Stimulated activated naive B cell treated with anti-CD40 and anti-IgM and Interleukin-4, amounts not matched to agents 10 μg/mL and 1 μg/mL and 100 μg/mL, for 72 hours (primary cell): ENCODE measurements at regions not wholly inside any gene's neighbourhood (a gene's known extent, or its start where the extent isn't known, plus 50 kb on each side); places are given as distances from the start of the nearest gene placed in this dataset.

Source experiments
- ATAC-seq, 2 donors: fragments of 150-1000 bp; cut with Tn5 transposase; replicated peaks; 2 replicates each; pipeline ENCODE4 v1.10.0; 2021; ENCODE audit warnings: moderate library complexity in 1 of 2
- DNase-seq: peaks from one replicate; pipeline ENCODE4 v3.0.0; 2021
- H3K27ac Mint-ChIP-seq: one replicate; pipeline ENCODE4 v1.8.0; 2022; ENCODE audit warnings: mild to moderate bottlenecking, mixed read lengths
- H3K27me3 Mint-ChIP-seq, 2 donors: one replicate each; pipeline ENCODE4 v1.8.0; 2022; ENCODE audit warnings: mixed read lengths in 2 of 2
- H3K36me3 Mint-ChIP-seq, 2 donors: one replicate each; pipeline ENCODE4 v1.8.0; 2022; ENCODE audit warnings: mixed read lengths in 2 of 2, mild to moderate bottlenecking in 1 of 2
- H3K4me1 Mint-ChIP-seq, 2 donors: one replicate each; pipeline ENCODE4 v1.8.0; 2022; ENCODE audit warnings: mixed read lengths in 2 of 2, mild to moderate bottlenecking in 1 of 2
- H3K4me3 Mint-ChIP-seq, 2 donors: one replicate each; pipeline ENCODE4 v1.8.0; 2022; ENCODE audit warnings: mild to moderate bottlenecking in 2 of 2, mixed read lengths in 2 of 2, moderate library complexity in 1 of 2
- H3K9me3 Mint-ChIP-seq, 2 donors: one replicate each; pipeline ENCODE4 v1.8.0; 2022; ENCODE audit warnings: mixed read lengths in 2 of 2, mild to moderate bottlenecking in 1 of 2

GRCh38 chr19:31723101-31723500 is 373.9 kb upstream of the TSHZ3 start:
- H3K4me3 Mint-ChIP-seq = no peak overlapping the region
- ATAC-seq (no peak), DNase-seq (no peak)
- H3K27me3 Mint-ChIP-seq = no peaks in the 10 kb centered on the region
- no peaks in the 10 kb centered on the region for H3K9me3 Mint-ChIP-seq
- H3K4me1 Mint-ChIP-seq = no peaks in the 10 kb centered on the region
- H3K27ac Mint-ChIP-seq = no peak overlapping the region
- no peaks in the 10 kb centered on the region for H3K36me3 Mint-ChIP-seq

GRCh38 chr19:31725051-31725450 is 375.8 kb upstream of the TSHZ3 start:
- Mint-ChIP-seq H3K27me3 (no peaks in the 10 kb centered on the region), H3K4me3 (no peak overlapping the region), H3K9me3 (peaks cover 0 to 5% of the 10 kb centered on the region in 2 donors), H3K36me3 (no peaks in the 10 kb centered on the region), H3K27ac (no peak overlapping the region), H3K4me1 (no peaks in the 10 kb centered on the region)
- DNase-seq = no peak
- ATAC-seq = no peak

- DNase-seq = no peak
- no peaks in the 10 kb centered on the region for H3K36me3 Mint-ChIP-seq
- no peak overlapping the region for H3K27ac Mint-ChIP-seq
- no peaks in the 10 kb centered on the region for H3K4me1 Mint-ChIP-seq
- H3K27me3 Mint-ChIP-seq = no peaks in the 10 kb centered on the region
- no peak overlapping the region for H3K4me3 Mint-ChIP-seq
- peaks cover 0 to 5% of the 10 kb centered on the region in 2 donors for H3K9me3 Mint-ChIP-seq
- ATAC-seq = no peak
These were observed 378.3 kb upstream of the TSHZ3 start for GRCh38 chr19:31727536-31727935.

- Mint-ChIP-seq H3K4me3 (no peak overlapping the region), H3K4me1 (no peaks in the 10 kb centered on the region), H3K27ac (no peak overlapping the region), H3K36me3 (no peaks in the 10 kb centered on the region), H3K9me3 (peaks cover 2 to 11% of the 10 kb centered on the region in 2 donors), H3K27me3 (no peaks in the 10 kb centered on the region)
- ATAC-seq (no peak), DNase-seq (no peak)
These were observed 381.0 kb upstream of the TSHZ3 start for GRCh38 chr19:31730270-31730669.

GRCh38 chr19:31733591-31733990 is 384.4 kb upstream of the TSHZ3 start:
- H3K4me1 Mint-ChIP-seq = no peaks in the 10 kb centered on the region
- H3K9me3 Mint-ChIP-seq = peaks cover 3 to 11% of the 10 kb centered on the region in 2 donors
- H3K27me3 Mint-ChIP-seq = no peaks in the 10 kb centered on the region
- H3K27ac Mint-ChIP-seq = no peak overlapping the region
- H3K36me3 Mint-ChIP-seq = no peaks in the 10 kb centered on the region
- ATAC-seq (no peak), DNase-seq (no peak)
- no peak overlapping the region for H3K4me3 Mint-ChIP-seq

- Mint-ChIP-seq H3K9me3 (peaks cover 0 to 5% of the 10 kb centered on the region in 2 donors), H3K27ac (no peak overlapping the region), H3K4me1 (no peaks in the 10 kb centered on the region), H3K4me3 (no peak overlapping the region), H3K36me3 (no peaks in the 10 kb centered on the region), H3K27me3 (no peaks in the 10 kb centered on the region)
- no peak for ATAC-seq
- no peak for DNase-seq
These were observed 393.0 kb upstream of the TSHZ3 start for GRCh38 chr19:31742249-31742648.

- H3K27ac Mint-ChIP-seq = no peak overlapping the region
- H3K4me1 Mint-ChIP-seq = no peaks in the 10 kb centered on the region
- H3K36me3 Mint-ChIP-seq = no peaks in the 10 kb centered on the region
- ATAC-seq = no peak
- peaks cover 0 to 1% of the 10 kb centered on the region in 2 donors for H3K9me3 Mint-ChIP-seq
- H3K4me3 Mint-ChIP-seq = no peak overlapping the region
- DNase-seq = no peak
- no peaks in the 10 kb centered on the region for H3K27me3 Mint-ChIP-seq
These were observed 396.5 kb upstream of the TSHZ3 start for GRCh38 chr19:31745731-31746130.

GRCh38 chr19:31749231-31749630 is 400.0 kb upstream of the TSHZ3 start:
- no peak for DNase-seq
- no peak for ATAC-seq
- no peaks in the 10 kb centered on the region for H3K36me3 Mint-ChIP-seq
- H3K4me1 Mint-ChIP-seq = no peaks in the 10 kb centered on the region
- peaks cover 4% of the 10 kb centered on the region in 2 donors for H3K9me3 Mint-ChIP-seq
- H3K27me3 Mint-ChIP-seq = no peaks in the 10 kb centered on the region
- H3K27ac Mint-ChIP-seq = no peak overlapping the region
- no peak overlapping the region for H3K4me3 Mint-ChIP-seq

- ATAC-seq = no peak
- no peak overlapping the region for H3K27ac Mint-ChIP-seq
These were observed 410.1 kb upstream of the TSHZ3 start for GRCh38 chr19:31759359-31759758.

GRCh38 chr19:31761281-31761913 is 412.2 kb upstream of the TSHZ3 start:
- H3K36me3 Mint-ChIP-seq = no peaks in the 10 kb centered on the region
- H3K27ac Mint-ChIP-seq = no peak overlapping the region
- no peaks in the 10 kb centered on the region for H3K27me3 Mint-ChIP-seq
- no peak for DNase-seq
- H3K4me3 Mint-ChIP-seq = no peak overlapping the region
- ATAC-seq = no peak
- H3K9me3 Mint-ChIP-seq = peaks cover 5 to 8% of the 10 kb centered on the region in 2 donors
- no peaks in the 10 kb centered on the region for H3K4me1 Mint-ChIP-seq

More at GRCh38 chr19:31759359-31759758, 410.1 kb upstream of the TSHZ3 start:
- Mint-ChIP-seq H3K36me3 (no peaks in the 10 kb centered on the region), H3K4me3 (no peak overlapping the region), H3K9me3 (peaks cover 6 to 10% of the 10 kb centered on the region in 2 donors), H3K4me1 (no peaks in the 10 kb centered on the region), H3K27me3 (no peaks in the 10 kb centered on the region)
- DNase-seq = no peak

- DNase-seq (no peak), ATAC-seq (no peak)
- no peak overlapping the region for H3K4me3 Mint-ChIP-seq
- no peaks in the 10 kb centered on the region for H3K4me1 Mint-ChIP-seq
- H3K36me3 Mint-ChIP-seq = no peaks in the 10 kb centered on the region
- H3K27ac Mint-ChIP-seq = no peak overlapping the region
- H3K27me3 Mint-ChIP-seq = no peaks in the 10 kb centered on the region
- H3K9me3 Mint-ChIP-seq = peaks cover 0 to 4% of the 10 kb centered on the region in 2 donors
These were observed 421.0 kb upstream of the TSHZ3 start for GRCh38 chr19:31770223-31770622.

GRCh38 chr19:31772915-31773314 is 423.7 kb upstream of the TSHZ3 start:
- ATAC-seq = no peak
- Mint-ChIP-seq H3K27ac (no peak overlapping the region), H3K36me3 (no peaks in the 10 kb centered on the region), H3K9me3 (peaks cover 0 to 2% of the 10 kb centered on the region in 2 donors), H3K4me1 (no peaks in the 10 kb centered on the region), H3K4me3 (no peak overlapping the region), H3K27me3 (no peaks in the 10 kb centered on the region)
- DNase-seq = no peak

- Mint-ChIP-seq H3K27ac (no peak overlapping the region), H3K4me1 (no peaks in the 10 kb centered on the region), H3K9me3 (peaks cover 1 to 4% of the 10 kb centered on the region in 2 donors), H3K4me3 (no peak overlapping the region), H3K27me3 (no peaks in the 10 kb centered on the region), H3K36me3 (no peaks in the 10 kb centered on the region)
- DNase-seq (no peak), ATAC-seq (no peak)
These were observed 432.3 kb upstream of the TSHZ3 start for GRCh38 chr19:31781542-31781941.

- no peak for ATAC-seq
- Mint-ChIP-seq H3K4me1 (no peaks in the 10 kb centered on the region), H3K27ac (no peak overlapping the region)
These were observed 434.4 kb upstream of the TSHZ3 start for GRCh38 chr19:31783592-31783991.

GRCh38 chr19:31784671-31785101 is 435.4 kb upstream of the TSHZ3 start:
- H3K4me1 Mint-ChIP-seq = no peaks in the 10 kb centered on the region
- H3K9me3 Mint-ChIP-seq = peaks cover 0 to 4% of the 10 kb centered on the region in 2 donors
- H3K36me3 Mint-ChIP-seq = no peaks in the 10 kb centered on the region
- no peak overlapping the region for H3K4me3 Mint-ChIP-seq
- H3K27me3 Mint-ChIP-seq = no peaks in the 10 kb centered on the region
- no peak overlapping the region for H3K27ac Mint-ChIP-seq
- ATAC-seq (no peak), DNase-seq (no peak)

More at GRCh38 chr19:31783592-31783991, 434.4 kb upstream of the TSHZ3 start:
- H3K36me3 Mint-ChIP-seq = no peaks in the 10 kb centered on the region
- peaks cover 0 to 4% of the 10 kb centered on the region in 2 donors for H3K9me3 Mint-ChIP-seq
- H3K27me3 Mint-ChIP-seq = no peaks in the 10 kb centered on the region
- DNase-seq = no peak
- H3K4me3 Mint-ChIP-seq = no peak overlapping the region
